ENCODE measurements at regions not wholly inside any gene's neighbourhood (a gene's known extent, or its start where the extent isn't known, plus 50 kb on each side); places are given as distances from the start of the nearest gene placed in this dataset.

DNA sequence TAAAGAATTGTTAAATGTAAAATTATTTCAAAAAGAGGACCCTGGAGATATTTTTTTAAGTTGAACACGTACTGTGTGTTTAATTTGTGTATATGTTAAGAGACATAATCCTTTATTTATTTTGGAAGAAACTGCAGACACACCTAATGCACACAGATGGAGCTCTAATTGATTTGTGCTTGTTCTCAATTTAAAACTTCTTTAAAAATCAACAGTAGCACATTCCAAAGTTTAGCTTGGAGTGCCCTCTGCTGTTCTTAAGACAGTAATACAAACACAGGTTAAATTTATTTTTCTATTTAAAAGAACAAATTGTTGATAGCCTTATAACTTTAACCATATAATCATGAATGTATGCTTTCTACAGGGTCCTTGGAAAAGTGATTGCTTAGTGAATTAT is 277.6 kb upstream of the ADAMTS16 start:
- intact Hi-C loops (cut with DNase I), result no loop called here
- TF ChIP-seq, protein P1, sequence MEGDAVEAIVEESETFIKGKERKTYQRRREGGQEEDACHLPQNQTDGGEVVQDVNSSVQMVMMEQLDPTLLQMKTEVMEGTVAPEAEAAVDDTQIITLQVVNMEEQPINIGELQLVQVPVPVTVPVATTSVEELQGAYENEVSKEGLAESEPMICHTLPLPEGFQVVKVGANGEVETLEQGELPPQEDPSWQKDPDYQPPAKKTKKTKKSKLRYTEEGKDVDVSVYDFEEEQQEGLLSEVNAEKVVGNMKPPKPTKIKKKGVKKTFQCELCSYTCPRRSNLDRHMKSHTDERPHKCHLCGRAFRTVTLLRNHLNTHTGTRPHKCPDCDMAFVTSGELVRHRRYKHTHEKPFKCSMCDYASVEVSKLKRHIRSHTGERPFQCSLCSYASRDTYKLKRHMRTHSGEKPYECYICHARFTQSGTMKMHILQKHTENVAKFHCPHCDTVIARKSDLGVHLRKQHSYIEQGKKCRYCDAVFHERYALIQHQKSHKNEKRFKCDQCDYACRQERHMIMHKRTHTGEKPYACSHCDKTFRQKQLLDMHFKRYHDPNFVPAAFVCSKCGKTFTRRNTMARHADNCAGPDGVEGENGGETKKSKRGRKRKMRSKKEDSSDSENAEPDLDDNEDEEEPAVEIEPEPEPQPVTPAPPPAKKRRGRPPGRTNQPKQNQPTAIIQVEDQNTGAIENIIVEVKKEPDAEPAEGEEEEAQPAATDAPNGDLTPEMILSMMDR (IDR thresholded peaks at IDR 0.05; ENCODE audit: borderline replicate concordance, extremely low read depth, insufficient read depth), result peak; percentile 55
- H3K4me1 ChIP-seq (ENCODE audit: control insufficient read depth in 2 of 3, insufficient read depth in 2 of 3, low read depth in 1 of 3, low read length in 3 of 3), result no peaks in the 10 kb centered on the region
- no peaks in the 10 kb centered on the region for H3K9me3 ChIP-seq (ENCODE audit: control insufficient read depth in 2 of 3, insufficient read depth in 1 of 3, low read length in 3 of 3)
- peak in 2 of 5 donors; percentile 55 to 73 for DNase-seq
- H3K9ac ChIP-seq (ENCODE audit: low read length in 3 of 3), result no peak overlapping the region
- no peaks in the 10 kb centered on the region for H3K36me3 ChIP-seq (ENCODE audit: control insufficient read depth in 2 of 3, insufficient read depth in 3 of 3, low read length in 3 of 3)
- no peak overlapping the region for H3K4me3 ChIP-seq (ENCODE audit: low read length in 3 of 3)
- peak; percentile 90 for FAIRE-seq
- H3K27ac ChIP-seq (ENCODE audit: low read depth in 2 of 2, low read length in 2 of 2), result no peak overlapping the region
- H3K27me3 ChIP-seq (ENCODE audit: control insufficient read depth, insufficient read depth, low read length), result no peaks in the 10 kb centered on the region

DNA sequence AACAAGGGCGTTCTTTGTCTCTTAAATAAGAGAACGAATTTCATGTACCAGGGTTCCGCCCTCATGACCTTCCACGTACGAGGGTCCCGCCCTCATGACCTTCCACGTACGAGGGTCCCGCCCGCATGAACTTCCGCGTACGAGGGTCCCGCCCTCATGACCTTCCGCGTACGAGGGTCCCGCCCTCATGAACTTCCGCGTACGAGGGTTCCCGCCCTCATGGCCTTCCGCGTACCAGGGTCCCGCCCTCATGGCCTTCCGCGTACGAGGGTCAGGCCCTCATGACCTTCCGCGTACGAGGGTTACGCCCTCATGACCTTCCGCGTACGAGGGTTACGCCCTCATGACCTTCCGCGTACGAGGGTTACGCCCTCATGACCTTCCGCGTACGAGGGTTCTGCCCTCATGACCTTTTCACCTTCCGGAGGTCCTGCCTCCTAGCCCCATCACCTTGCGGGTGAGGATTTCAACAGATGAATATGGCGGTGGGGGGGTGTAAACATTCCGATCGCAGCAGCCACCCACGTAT is 273.9 kb upstream of the ADAMTS16 start:
- intact Hi-C loops (cut with DNase I), result no loop called here
- FAIRE-seq, result no peak
- TF ChIP-seq, protein P1 (IDR thresholded peaks at IDR 0.05; ENCODE audit: borderline replicate concordance, extremely low read depth, insufficient read depth), result no peak
- Histone ChIP-seq H3K27ac (ENCODE audit: low read depth in 2 of 2, low read length in 2 of 2) (no peak overlapping the region), H3K9ac (ENCODE audit: low read length in 3 of 3) (no peak overlapping the region), H3K9me3 (ENCODE audit: control insufficient read depth in 2 of 3, insufficient read depth in 1 of 3, low read length in 3 of 3) (no peaks in the 10 kb centered on the region), H3K4me1 (ENCODE audit: control insufficient read depth in 2 of 3, insufficient read depth in 2 of 3, low read depth in 1 of 3, low read length in 3 of 3) (no peaks in the 10 kb centered on the region), H3K27me3 (ENCODE audit: control insufficient read depth, insufficient read depth, low read length) (no peaks in the 10 kb centered on the region), H3K36me3 (ENCODE audit: control insufficient read depth in 2 of 3, insufficient read depth in 3 of 3, low read length in 3 of 3) (no peaks in the 10 kb centered on the region), H3K4me3 (ENCODE audit: low read length in 3 of 3) (no peak overlapping the region)
- no peak for DNase-seq

DNA sequence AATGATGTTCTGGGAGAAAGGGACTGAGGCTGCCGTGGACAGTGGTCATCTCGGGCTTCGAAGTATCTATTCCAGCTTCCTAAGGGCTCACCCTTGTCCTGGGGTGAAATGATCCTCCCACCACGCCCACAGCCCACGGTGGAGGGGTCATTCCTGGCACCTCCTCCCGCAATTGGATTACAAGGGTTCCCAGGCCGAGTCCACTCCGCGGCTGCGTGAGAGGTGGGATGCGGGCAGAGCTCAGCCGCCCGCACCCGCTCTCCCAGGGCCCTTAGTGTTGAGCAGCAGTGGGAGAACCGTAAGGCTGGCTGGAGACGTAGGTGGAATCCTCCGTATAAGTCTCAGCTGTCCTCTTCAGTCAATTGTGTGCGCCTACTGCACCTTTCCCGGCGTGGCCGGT is 273.3 kb upstream of the ADAMTS16 start:
- no peak overlapping the region for H3K27ac ChIP-seq (ENCODE audit: low read depth in 2 of 2, low read length in 2 of 2)
- no peaks in the 10 kb centered on the region for H3K4me1 ChIP-seq (ENCODE audit: control insufficient read depth in 2 of 3, insufficient read depth in 2 of 3, low read depth in 1 of 3, low read length in 3 of 3)
- no peak overlapping the region for H3K9ac ChIP-seq (ENCODE audit: low read length in 3 of 3)
- FAIRE-seq (no peak), DNase-seq (no peak)
- H3K27me3 ChIP-seq (ENCODE audit: control insufficient read depth, insufficient read depth, low read length), result no peaks in the 10 kb centered on the region
- H3K9me3 ChIP-seq (ENCODE audit: control insufficient read depth in 2 of 3, insufficient read depth in 1 of 3, low read length in 3 of 3), result no peaks in the 10 kb centered on the region
- TF ChIP-seq, protein P1 (IDR thresholded peaks at IDR 0.05; ENCODE audit: borderline replicate concordance, extremely low read depth, insufficient read depth), result no peak
- intact Hi-C loops (cut with DNase I), result no loop called here
- H3K36me3 ChIP-seq (ENCODE audit: control insufficient read depth in 2 of 3, insufficient read depth in 3 of 3, low read length in 3 of 3), result no peaks in the 10 kb centered on the region
- H3K4me3 ChIP-seq (ENCODE audit: low read length in 3 of 3), result no peak overlapping the region

DNA sequence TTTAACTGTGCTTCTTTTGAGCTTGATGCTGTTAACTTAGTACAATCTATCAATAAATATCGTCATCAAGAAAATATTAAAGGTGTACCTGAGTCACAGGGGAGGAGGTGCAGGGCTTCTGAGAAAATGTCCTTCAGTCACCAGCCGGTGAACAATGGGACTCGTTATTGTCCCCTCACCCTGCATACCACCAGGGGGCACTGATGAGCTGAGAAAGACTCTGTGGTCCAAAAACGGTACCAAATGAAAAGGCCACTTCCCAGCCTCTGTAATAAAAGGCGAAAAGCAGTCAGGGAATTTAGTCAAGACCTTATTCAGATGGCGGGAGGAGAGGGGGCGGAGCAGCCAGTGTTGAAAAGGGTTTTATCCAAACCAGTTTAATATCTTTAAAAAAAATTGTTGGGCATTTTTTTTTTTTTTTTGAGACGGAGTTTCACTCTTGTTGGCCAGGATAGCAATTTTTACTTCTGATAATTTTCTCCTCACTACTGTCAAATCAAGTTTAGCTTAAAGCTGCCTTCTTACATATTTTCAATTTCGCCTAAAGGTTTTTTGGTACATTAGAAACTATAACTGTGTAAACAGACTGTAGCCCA is 271.9 kb upstream of the ADAMTS16 start:
- no peak overlapping the region for H3K9ac ChIP-seq (ENCODE audit: low read length in 3 of 3)
- intact Hi-C loops (cut with DNase I), result no loop called here
- peak in 4 of 5 donors; percentile 57 to 80 (median 67) for DNase-seq
- no peak overlapping the region for H3K27ac ChIP-seq (ENCODE audit: low read depth in 2 of 2, low read length in 2 of 2)
- H3K9me3 ChIP-seq (ENCODE audit: control insufficient read depth in 2 of 3, insufficient read depth in 1 of 3, low read length in 3 of 3), result no peaks in the 10 kb centered on the region
- FAIRE-seq, result no peak
- H3K27me3 ChIP-seq (ENCODE audit: control insufficient read depth, insufficient read depth, low read length), result no peaks in the 10 kb centered on the region
- H3K4me1 ChIP-seq (ENCODE audit: control insufficient read depth in 2 of 3, insufficient read depth in 2 of 3, low read depth in 1 of 3, low read length in 3 of 3), result no peaks in the 10 kb centered on the region
- TF ChIP-seq, protein P1 (IDR thresholded peaks at IDR 0.05; ENCODE audit: borderline replicate concordance, extremely low read depth, insufficient read depth), result peak; percentile 71
- H3K4me3 ChIP-seq (ENCODE audit: low read length in 3 of 3), result no peak overlapping the region
- no peaks in the 10 kb centered on the region for H3K36me3 ChIP-seq (ENCODE audit: control insufficient read depth in 2 of 3, insufficient read depth in 3 of 3, low read length in 3 of 3)

Measured in kidney (tissue), 13 donors.